Chondrocyte (in vitro differentiated cells): ENCODE measurements at regions not wholly inside any gene's neighbourhood (a gene's known extent, or its start where the extent isn't known, plus 50 kb on each side); places are given as distances from the start of the nearest gene placed in this dataset.

Source experiments
- DNase-seq: peaks from one replicate; pipeline ENCODE4 v3.0.0; 2021; ENCODE audit warnings: mixed read lengths, low spot score
- H3K27ac Mint-ChIP-seq: one replicate; pipeline ENCODE4 v1.8.0; 2021; ENCODE audit warnings: mild to moderate bottlenecking, moderate library complexity, mixed read lengths; ENCODE audit not compliant: unreplicated experiment
- H3K27me3 Mint-ChIP-seq: 2 replicates; pipeline ENCODE4 v1.8.0; 2021; ENCODE audit warnings: low read depth, mixed read lengths
- H3K36me3 Mint-ChIP-seq: 2 replicates; pipeline ENCODE4 v1.8.0; 2021; ENCODE audit warnings: low read depth, mixed read lengths
- H3K4me1 Mint-ChIP-seq: 2 replicates; pipeline ENCODE4 v1.8.0; 2021; ENCODE audit warnings: low read depth, mild to moderate bottlenecking, mixed read lengths
- H3K4me3 Mint-ChIP-seq: one replicate; pipeline ENCODE4 v1.8.0; 2021; ENCODE audit warnings: mild to moderate bottlenecking, moderate library complexity, mixed read lengths; ENCODE audit not compliant: unreplicated experiment
- H3K9me3 Mint-ChIP-seq: 2 replicates; pipeline ENCODE4 v1.8.0; 2021; ENCODE audit warnings: low read depth, mixed read lengths
- CTCF ChIP-seq: fragments of 200-600 bp; sonication (generic); IDR thresholded peaks from 2 replicates; pipeline ENCODE4 v1.5.0; 2021; ENCODE audit warnings: antibody characterized with exemption, mild to moderate bottlenecking, moderate library complexity

- Mint-ChIP-seq H3K36me3 (no peaks in the 10 kb centered on the region), H3K27ac (no peak overlapping the region), H3K27me3 (no peaks in the 10 kb centered on the region), H3K9me3 (no peaks in the 10 kb centered on the region), H3K4me1 (no peaks in the 10 kb centered on the region), H3K4me3 (no peak overlapping the region)
- TF ChIP-seq CTCF: no peak
- no peak for DNase-seq
These were observed 1074.7 kb downstream of the ADGRL3 start for GRCh38 chr4:62274782-62275181.

- no peak for DNase-seq
- no peaks in the 10 kb centered on the region for H3K27me3 Mint-ChIP-seq
- no peak overlapping the region for H3K27ac Mint-ChIP-seq
- no peaks in the 10 kb centered on the region for H3K36me3 Mint-ChIP-seq
- no peak overlapping the region for H3K4me3 Mint-ChIP-seq
- TF ChIP-seq CTCF: no peak
- H3K9me3 Mint-ChIP-seq: no peaks in the 10 kb centered on the region
- no peaks in the 10 kb centered on the region for H3K4me1 Mint-ChIP-seq
These were observed 1071.0 kb downstream of the ADGRL3 start for GRCh38 chr4:62271107-62271506.

GRCh38 chr4:62269918-62270317, 1069.8 kb downstream of the ADGRL3 start:
- no peak for TF ChIP-seq CTCF
- no peak for DNase-seq
- Mint-ChIP-seq H3K4me1 (no peaks in the 10 kb centered on the region), H3K4me3 (no peak overlapping the region), H3K36me3 (no peaks in the 10 kb centered on the region), H3K27ac (no peak overlapping the region), H3K27me3 (no peaks in the 10 kb centered on the region), H3K9me3 (no peaks in the 10 kb centered on the region)

GRCh38 chr4:62263454-62263853, 1063.3 kb downstream of the ADGRL3 start:
- no peaks in the 10 kb centered on the region for H3K36me3 Mint-ChIP-seq
- H3K4me1 Mint-ChIP-seq: no peaks in the 10 kb centered on the region

GRCh38 chr4:62262676-62263075, 1062.5 kb downstream of the ADGRL3 start:
- no peak for DNase-seq
- no peaks in the 10 kb centered on the region for H3K4me1 Mint-ChIP-seq
- H3K9me3 Mint-ChIP-seq: no peaks in the 10 kb centered on the region
- no peak overlapping the region for H3K4me3 Mint-ChIP-seq
- H3K27ac Mint-ChIP-seq: no peak overlapping the region
- no peak for TF ChIP-seq CTCF
- H3K27me3 Mint-ChIP-seq: no peaks in the 10 kb centered on the region
- H3K36me3 Mint-ChIP-seq: no peaks in the 10 kb centered on the region

More at GRCh38 chr4:62263454-62263853, 1063.3 kb downstream of the ADGRL3 start:
- no peak for DNase-seq
- H3K9me3 Mint-ChIP-seq: no peaks in the 10 kb centered on the region
- no peak for TF ChIP-seq CTCF
- H3K4me3 Mint-ChIP-seq: no peak overlapping the region
- H3K27me3 Mint-ChIP-seq: no peaks in the 10 kb centered on the region
- H3K27ac Mint-ChIP-seq: no peak overlapping the region
